Vagina (tissue), 2 donors: ENCODE measurements at regions not wholly inside any gene's neighbourhood (a gene's known extent, or its start where the extent isn't known, plus 50 kb on each side); places are given as distances from the start of the nearest gene placed in this dataset.

Experiments
- POLR2A ChIP-seq, 2 donors: fragments of 450-650 bp; IDR thresholded peaks; one replicate each; pipeline ENCODE4 v1.6.1; 2017; ENCODE audit warnings: antibody characterized with exemption in 2 of 2, mild to moderate bottlenecking in 2 of 2, moderate library complexity in 2 of 2
- POLR2AphosphoS5 ChIP-seq, 2 donors: sonication (generic); formaldehyde crosslinking; IDR thresholded peaks; one replicate each; pipeline ENCODE4 v1.9.0; 2017; ENCODE audit warnings: antibody characterized with exemption in 2 of 2, mild to moderate bottlenecking in 2 of 2, low read depth in 1 of 2; ENCODE audit not compliant: insufficient read depth in 1 of 2
- TF ChIP-seq, protein P1 (sequence below), 3 experiments: fragments of 450-650 bp in 2 of 3; fragments of 200-600 bp in 1 of 3; sonication (generic) in 1 of 3; IDR thresholded peaks; one replicate each; pipeline ENCODE4 v1.5.1; 2017 to 2019; ENCODE audit warnings: antibody characterized with exemption in 3 of 3, mild to moderate bottlenecking in 2 of 3, moderate library complexity in 2 of 3

DNA sequence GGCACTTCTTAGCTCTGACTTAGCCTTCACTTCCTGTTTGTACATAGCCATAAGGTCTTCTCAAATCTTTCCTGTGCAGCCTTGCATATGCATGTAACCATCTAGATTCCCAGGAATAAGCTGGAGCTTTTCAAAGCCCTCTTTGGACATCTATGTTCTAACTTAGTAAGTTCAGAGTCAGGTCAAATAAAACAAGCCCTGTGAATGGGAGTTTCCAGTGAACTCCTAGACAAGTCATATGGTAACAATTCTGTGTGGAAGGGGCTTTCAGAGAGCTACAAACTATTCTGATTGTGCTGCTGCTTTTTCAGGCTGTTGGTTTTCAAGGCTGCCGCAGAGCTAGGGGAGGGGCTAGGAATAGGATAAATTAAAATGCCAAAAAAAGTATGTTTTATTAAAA lies 208.4 kb upstream of the AKR1E2 start:
- TF ChIP-seq, protein P1, sequence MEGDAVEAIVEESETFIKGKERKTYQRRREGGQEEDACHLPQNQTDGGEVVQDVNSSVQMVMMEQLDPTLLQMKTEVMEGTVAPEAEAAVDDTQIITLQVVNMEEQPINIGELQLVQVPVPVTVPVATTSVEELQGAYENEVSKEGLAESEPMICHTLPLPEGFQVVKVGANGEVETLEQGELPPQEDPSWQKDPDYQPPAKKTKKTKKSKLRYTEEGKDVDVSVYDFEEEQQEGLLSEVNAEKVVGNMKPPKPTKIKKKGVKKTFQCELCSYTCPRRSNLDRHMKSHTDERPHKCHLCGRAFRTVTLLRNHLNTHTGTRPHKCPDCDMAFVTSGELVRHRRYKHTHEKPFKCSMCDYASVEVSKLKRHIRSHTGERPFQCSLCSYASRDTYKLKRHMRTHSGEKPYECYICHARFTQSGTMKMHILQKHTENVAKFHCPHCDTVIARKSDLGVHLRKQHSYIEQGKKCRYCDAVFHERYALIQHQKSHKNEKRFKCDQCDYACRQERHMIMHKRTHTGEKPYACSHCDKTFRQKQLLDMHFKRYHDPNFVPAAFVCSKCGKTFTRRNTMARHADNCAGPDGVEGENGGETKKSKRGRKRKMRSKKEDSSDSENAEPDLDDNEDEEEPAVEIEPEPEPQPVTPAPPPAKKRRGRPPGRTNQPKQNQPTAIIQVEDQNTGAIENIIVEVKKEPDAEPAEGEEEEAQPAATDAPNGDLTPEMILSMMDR (IDR thresholded peaks at IDR 0.05): no peak
- TF ChIP-seq POLR2A (IDR thresholded peaks at IDR 0.05) (no peak), POLR2AphosphoS5 (IDR thresholded peaks at IDR 0.05; ENCODE audit: insufficient read depth in 1 of 2, low read depth in 1 of 2) (no peak)
